CD4-positive, alpha-beta memory T cell (primary cell): ENCODE measurements at regions not wholly inside any gene's neighbourhood (a gene's known extent, or its start where the extent isn't known, plus 50 kb on each side); places are given as distances from the start of the nearest gene placed in this dataset.

Experiments used
- CTCF ChIA-PET: fragments of 350-600 bp; sonication (Branson Sonifier 250); formaldehyde crosslinking; loops from one replicate; lab custom pipeline; 2021; ENCODE audit warnings: inconsistent platforms; ENCODE audit not compliant: partially characterized antibody; lab: Charles Lee
- POLR2A ChIA-PET: fragments of 350-600 bp; sonication (Branson Sonifier 250); formaldehyde crosslinking; loops from one replicate; lab custom pipeline; 2021; ENCODE audit not compliant: partially characterized antibody; lab: Charles Lee
- DNase-seq, 5 donors: peaks; one replicate each; pipeline versions ENCODE4 v3.0.0 to v3.0.0-alpha.2; 2020 to 2022; ENCODE audit warnings: mixed read lengths in 1 of 5
- H3K27ac ChIP-seq: one replicate; pipeline ENCODE4 v1.7.0; 2013; ENCODE audit warnings: low read depth, low read length
- H3K27me3 ChIP-seq: 2 replicates; pipeline ENCODE4 v1.7.0; 2013; ENCODE audit warnings: mild to moderate bottlenecking, low read length, moderate library complexity; ENCODE audit not compliant: insufficient read depth
- H3K36me3 ChIP-seq: 2 replicates; pipeline ENCODE4 v1.7.0; 2013; ENCODE audit warnings: mild to moderate bottlenecking, low read length, moderate library complexity; ENCODE audit not compliant: insufficient read depth
- H3K4me1 ChIP-seq: 2 replicates; pipeline ENCODE4 v1.7.0; 2013; ENCODE audit warnings: mild to moderate bottlenecking, low read length, moderate library complexity; ENCODE audit not compliant: insufficient read depth
- H3K4me3 ChIP-seq, 2 donors: one replicate each; pipeline ENCODE4 v1.7.0; 2013; ENCODE audit warnings: low read length in 2 of 2, mild to moderate bottlenecking in 1 of 2
- H3K9me3 ChIP-seq, 2 donors: one replicate each; pipeline ENCODE4 v1.7.0; 2013; ENCODE audit warnings: low read length in 2 of 2, control low read depth in 1 of 2; ENCODE audit not compliant: control insufficient read depth in 1 of 2
- H3K27ac Mint-ChIP-seq, 7 donors: one replicate each; pipeline ENCODE4 v1.8.0; 2020 to 2021; ENCODE audit warnings: mixed read lengths in 7 of 7, mild to moderate bottlenecking in 6 of 7, inconsistent platforms in 3 of 7, moderate library complexity in 3 of 7
- H3K27me3 Mint-ChIP-seq, 2 donors: one replicate each; pipeline ENCODE4 v1.8.0; 2020 to 2021; ENCODE audit warnings: mixed read lengths in 2 of 2
- H3K36me3 Mint-ChIP-seq, 2 donors: one replicate each; pipeline ENCODE4 v1.8.0; 2020 to 2021; ENCODE audit warnings: mixed read lengths in 2 of 2, inconsistent platforms in 1 of 2, mild to moderate bottlenecking in 1 of 2
- H3K4me1 Mint-ChIP-seq, 4 donors: one replicate each; pipeline ENCODE4 v1.8.0; 2020 to 2021; ENCODE audit warnings: mixed read lengths in 4 of 4, mild to moderate bottlenecking in 1 of 4
- H3K4me3 Mint-ChIP-seq, 8 donors: one replicate each; pipeline ENCODE4 v1.8.0; 2020 to 2021; ENCODE audit warnings: mixed read lengths in 8 of 8, mild to moderate bottlenecking in 7 of 8, moderate library complexity in 6 of 8, inconsistent platforms in 3 of 8
- H3K9me3 Mint-ChIP-seq, 8 donors: one replicate each; pipeline ENCODE4 v1.8.0; 2020 to 2021; ENCODE audit warnings: mixed read lengths in 8 of 8, mild to moderate bottlenecking in 5 of 8, inconsistent platforms in 3 of 8, moderate library complexity in 1 of 8
- intact Hi-C: fragments of 100-400 bp; cut with micrococcal nuclease; formaldehyde crosslinking; loops from one replicate; pipeline ENCODE4 v1.15.1; 2023

DNA sequence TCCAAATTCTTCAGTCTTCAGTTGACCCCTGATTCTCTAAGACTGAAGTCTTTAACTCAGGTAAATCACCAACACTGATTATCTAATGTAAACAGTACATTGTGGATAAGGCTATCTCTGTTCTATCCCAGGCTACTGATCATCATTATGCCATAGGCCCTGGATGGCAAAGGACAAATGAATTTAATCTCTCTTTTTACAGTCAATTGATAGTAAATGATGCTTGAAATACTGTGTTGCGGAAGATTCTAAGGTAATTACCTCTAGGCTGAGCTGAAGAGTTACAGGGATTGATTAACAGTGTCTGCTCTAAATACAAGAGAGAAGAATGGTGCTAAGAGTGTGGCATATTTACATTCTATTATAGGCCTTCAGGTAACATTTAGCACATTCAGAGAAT lies 264.7 kb downstream of the ACTL7B start:
- Mint-ChIP-seq H3K4me3 (no peak overlapping the region), H3K27me3 (no peaks in the 10 kb centered on the region), H3K27ac (no peak overlapping the region), H3K9me3 (peaks cover 0 to 4% (median 0%) of the 10 kb centered on the region in 8 donors), H3K4me1 (no peaks in the 10 kb centered on the region), H3K36me3 (no peaks in the 10 kb centered on the region)
- DNase-seq = no peak
- intact Hi-C loops = no loop called here
- no peaks in the 10 kb centered on the region for H3K27me3 ChIP-seq
- no peak overlapping the region for H3K27ac ChIP-seq
- POLR2A ChIA-PET = no interaction called here
- no peaks in the 10 kb centered on the region for H3K4me1 ChIP-seq
- no peak overlapping the region for H3K4me3 ChIP-seq
- no peaks in the 10 kb centered on the region for H3K9me3 ChIP-seq
- CTCF ChIA-PET = no interaction called here
- no peaks in the 10 kb centered on the region for H3K36me3 ChIP-seq

DNA sequence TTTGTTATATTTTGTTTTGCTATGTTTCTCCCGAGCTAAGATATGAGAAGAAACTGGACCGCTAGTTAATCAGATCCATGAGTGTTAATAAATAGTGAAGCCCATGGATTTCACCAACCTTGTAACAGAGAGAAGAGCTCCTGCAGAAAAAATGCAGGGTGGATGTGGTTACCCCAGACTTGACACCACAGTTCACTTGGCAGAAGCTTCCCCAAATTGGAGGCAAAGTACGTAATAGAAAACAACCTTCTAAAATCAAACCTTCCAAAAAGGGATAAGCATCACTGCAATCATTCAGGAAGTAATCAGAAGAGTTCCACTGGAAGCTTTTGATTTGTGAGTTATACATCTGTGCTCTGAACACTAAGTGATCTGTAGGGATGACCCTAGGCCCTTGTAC lies 267.5 kb downstream of the ACTL7B start:
- no peaks in the 10 kb centered on the region for H3K36me3 ChIP-seq
- ChIA-PET POLR2A (no interaction called here), CTCF (no interaction called here)
- H3K9me3 ChIP-seq = no peaks in the 10 kb centered on the region
- Mint-ChIP-seq H3K4me1 (no peaks in the 10 kb centered on the region), H3K27ac (no peak overlapping the region), H3K4me3 (no peak overlapping the region), H3K9me3 (peaks cover 0 to 4% (median 0%) of the 10 kb centered on the region in 8 donors), H3K27me3 (no peaks in the 10 kb centered on the region), H3K36me3 (no peaks in the 10 kb centered on the region)
- no peak for DNase-seq
- intact Hi-C loops = no loop called here
- no peaks in the 10 kb centered on the region for H3K4me1 ChIP-seq
- no peak overlapping the region for H3K4me3 ChIP-seq
- no peaks in the 10 kb centered on the region for H3K27me3 ChIP-seq
- H3K27ac ChIP-seq = no peak overlapping the region

DNA sequence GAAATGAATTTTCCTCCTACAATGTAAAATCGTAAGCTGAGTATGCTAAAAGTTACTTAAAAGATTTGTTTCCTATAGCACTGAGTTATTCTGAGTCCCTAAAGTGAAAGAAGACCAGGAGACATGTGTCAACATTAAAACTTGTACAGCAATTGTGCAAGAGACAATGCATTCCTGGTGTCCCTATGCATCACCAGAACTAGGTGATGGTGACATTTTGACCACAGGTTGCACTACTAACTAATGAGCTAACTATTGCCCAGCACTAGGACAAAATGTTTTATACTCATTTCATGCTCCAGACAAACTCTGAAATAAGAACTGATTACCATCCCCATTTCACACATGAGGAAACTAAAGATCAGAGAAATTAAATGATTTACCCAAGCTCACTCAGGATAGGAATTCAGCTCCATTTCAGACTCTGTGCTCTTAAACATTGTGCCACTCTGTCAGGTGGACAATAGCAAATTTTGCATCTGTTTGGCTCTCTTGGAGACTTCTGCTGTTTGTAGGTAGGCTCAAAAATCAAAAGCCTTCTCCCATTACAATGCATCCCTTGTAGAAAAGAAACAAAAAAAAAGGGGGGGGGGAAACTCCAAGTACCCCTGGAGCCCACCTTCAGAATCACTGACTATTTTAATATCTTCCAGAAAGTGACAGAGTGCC lies 269.2 kb downstream of the ACTL7B start:
- H3K4me3 ChIP-seq = no peak overlapping the region
- ChIA-PET POLR2A (no interaction called here), CTCF (no interaction called here)
- Mint-ChIP-seq H3K4me3 (no peak overlapping the region), H3K27me3 (no peaks in the 10 kb centered on the region), H3K27ac (no peak overlapping the region), H3K36me3 (no peaks in the 10 kb centered on the region), H3K9me3 (peaks cover 0 to 6% (median 0%) of the 10 kb centered on the region in 8 donors), H3K4me1 (no peaks in the 10 kb centered on the region)
- no peaks in the 10 kb centered on the region for H3K36me3 ChIP-seq
- intact Hi-C loops = no loop called here
- no peak for DNase-seq
- H3K4me1 ChIP-seq = no peaks in the 10 kb centered on the region
- no peaks in the 10 kb centered on the region for H3K27me3 ChIP-seq
- no peaks in the 10 kb centered on the region for H3K9me3 ChIP-seq
- no peak overlapping the region for H3K27ac ChIP-seq

DNA sequence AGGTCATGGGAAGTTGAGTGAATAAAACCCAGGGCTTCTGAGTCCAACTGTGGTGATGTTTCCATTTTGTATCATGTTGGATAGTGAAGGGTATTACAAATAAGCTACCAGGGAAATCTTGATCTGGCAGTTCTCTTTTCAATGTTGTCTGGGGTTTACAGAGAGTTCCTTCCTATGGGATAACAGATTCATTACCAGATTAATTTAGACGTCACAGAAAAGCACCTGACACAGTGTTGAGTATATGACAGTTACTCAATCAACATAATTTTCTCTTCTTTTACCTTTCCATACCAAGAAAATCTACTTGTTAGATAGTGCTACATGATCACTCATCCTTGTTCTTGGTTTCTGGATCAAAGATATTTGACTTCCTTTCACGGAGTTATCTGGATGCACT lies 270.9 kb downstream of the ACTL7B start:
- Histone ChIP-seq H3K9me3 (no peaks in the 10 kb centered on the region), H3K4me1 (no peaks in the 10 kb centered on the region), H3K27me3 (no peaks in the 10 kb centered on the region), H3K4me3 (no peak overlapping the region), H3K27ac (no peak overlapping the region), H3K36me3 (no peaks in the 10 kb centered on the region)
- no peak for DNase-seq
- H3K36me3 Mint-ChIP-seq = no peaks in the 10 kb centered on the region
- peaks cover 0 to 6% (median 0%) of the 10 kb centered on the region in 8 donors for H3K9me3 Mint-ChIP-seq
- H3K27me3 Mint-ChIP-seq = peaks cover 0 to 2% of the 10 kb centered on the region in 2 donors
- peaks cover 0 to 1% (median 0%) of the 10 kb centered on the region in 4 donors for H3K4me1 Mint-ChIP-seq
- no peak overlapping the region for H3K27ac Mint-ChIP-seq
- intact Hi-C loops = no loop called here
- ChIA-PET POLR2A (no interaction called here), CTCF (no interaction called here)
- H3K4me3 Mint-ChIP-seq = no peak overlapping the region

DNA sequence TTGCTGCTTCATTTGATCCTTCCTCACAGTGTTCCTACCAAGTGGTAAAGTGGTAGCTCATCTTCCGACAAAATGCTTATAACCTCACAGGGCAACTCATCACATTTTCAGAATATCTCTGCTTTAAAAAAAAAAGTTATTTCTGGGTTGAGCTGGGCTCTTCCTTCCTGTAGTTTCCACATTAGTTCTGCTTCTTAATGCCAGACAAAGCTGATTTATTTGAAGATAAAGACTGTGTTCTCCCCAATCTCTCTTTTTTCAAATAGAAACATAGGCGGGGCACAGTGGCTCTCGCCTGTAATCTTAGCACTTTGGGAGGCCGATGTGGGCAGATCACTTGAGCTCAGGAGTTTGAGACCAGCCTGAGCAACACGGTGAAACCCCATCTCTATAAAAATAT lies 273.1 kb downstream of the ACTL7B start:
- Histone ChIP-seq H3K9me3 (no peaks in the 10 kb centered on the region), H3K27ac (no peak overlapping the region), H3K4me1 (no peaks in the 10 kb centered on the region), H3K27me3 (no peaks in the 10 kb centered on the region), H3K4me3 (no peak overlapping the region), H3K36me3 (no peaks in the 10 kb centered on the region)
- no peak for DNase-seq
- Mint-ChIP-seq H3K4me3 (no peak overlapping the region), H3K9me3 (peaks cover 0 to 6% (median 1%) of the 10 kb centered on the region in 8 donors), H3K27ac (no peak overlapping the region), H3K27me3 (peaks cover 0 to 2% of the 10 kb centered on the region in 2 donors), H3K36me3 (no peaks in the 10 kb centered on the region), H3K4me1 (peaks cover 0 to 1% (median 0%) of the 10 kb centered on the region in 4 donors)
- intact Hi-C loops = no loop called here
- CTCF ChIA-PET = no interaction called here
- POLR2A ChIA-PET = no interaction called here

DNA sequence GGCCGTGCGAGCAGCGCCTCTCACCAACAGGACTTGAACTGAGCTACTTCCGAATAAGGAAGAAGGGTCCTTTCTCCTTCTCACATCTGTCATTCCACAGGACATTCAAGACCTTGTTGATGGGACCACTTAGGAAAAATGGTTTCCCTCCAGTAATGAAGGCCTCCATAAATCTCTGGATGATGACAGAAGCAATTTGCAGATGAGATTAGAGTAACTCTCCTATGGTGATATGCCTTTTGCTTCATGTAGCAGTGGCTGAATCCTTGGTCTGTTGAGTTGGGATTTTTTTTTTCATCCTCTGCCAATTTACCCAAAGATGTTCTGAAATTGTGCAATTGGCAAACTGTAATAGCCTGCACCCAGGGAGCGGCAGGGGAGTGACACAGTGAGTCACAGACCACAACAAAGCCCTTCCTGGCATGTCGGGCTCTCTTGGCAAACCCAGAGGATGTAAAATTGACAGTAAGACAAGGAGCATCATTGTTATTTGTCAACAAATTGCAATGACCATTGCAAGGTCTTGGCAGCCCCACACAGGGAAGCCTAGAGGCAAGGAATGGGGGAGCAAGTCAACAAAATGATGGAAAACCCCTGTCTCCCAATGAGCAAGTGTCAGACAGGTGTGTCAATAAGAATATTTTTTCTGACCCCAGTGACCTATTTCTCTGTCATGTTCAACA lies 275.9 kb downstream of the ACTL7B start:
- no peak overlapping the region for H3K4me3 Mint-ChIP-seq
- H3K9me3 ChIP-seq = no peaks in the 10 kb centered on the region
- H3K27ac ChIP-seq = no peak overlapping the region
- H3K4me1 ChIP-seq = no peaks in the 10 kb centered on the region
- peaks cover 0 to 1% (median 0%) of the 10 kb centered on the region in 4 donors for H3K4me1 Mint-ChIP-seq
- H3K27me3 ChIP-seq = no peaks in the 10 kb centered on the region
- peaks cover 0 to 2% of the 10 kb centered on the region in 2 donors for H3K27me3 Mint-ChIP-seq
- H3K4me3 ChIP-seq = no peak overlapping the region
- no peaks in the 10 kb centered on the region for H3K36me3 Mint-ChIP-seq
- H3K27ac Mint-ChIP-seq = no peak overlapping the region
- DNase-seq = no peak
- H3K9me3 Mint-ChIP-seq = peaks cover 0 to 6% (median 1%) of the 10 kb centered on the region in 8 donors
- ChIA-PET POLR2A (no interaction called here), CTCF (no interaction called here)
- intact Hi-C loops = no loop called here
- no peaks in the 10 kb centered on the region for H3K36me3 ChIP-seq

DNA sequence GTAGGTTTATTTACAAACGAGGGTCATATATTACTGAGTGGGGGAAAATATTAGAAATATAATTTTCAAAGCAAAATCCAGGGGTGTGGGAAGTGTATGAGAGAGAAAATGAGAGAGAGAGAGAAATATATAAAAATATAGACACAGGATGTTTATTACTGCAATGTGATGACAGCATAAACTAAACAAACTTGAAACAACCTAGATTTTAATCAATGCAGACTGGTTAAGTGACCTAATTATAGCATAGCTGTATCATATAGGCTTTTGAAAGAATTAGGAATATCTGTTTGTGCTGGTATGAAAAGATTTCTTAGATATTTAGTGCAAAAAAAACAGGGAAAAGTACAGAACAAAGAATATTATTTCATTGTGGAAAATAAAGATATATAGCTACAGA lies 280.5 kb downstream of the ACTL7B start:
- no peaks in the 10 kb centered on the region for H3K27me3 ChIP-seq
- no peaks in the 10 kb centered on the region for H3K36me3 ChIP-seq
- H3K4me3 Mint-ChIP-seq = no peak overlapping the region
- POLR2A ChIA-PET = no interaction called here
- peaks cover 0 to 3% (median under 1%) of the 10 kb centered on the region in 8 donors for H3K9me3 Mint-ChIP-seq
- H3K4me3 ChIP-seq = no peak overlapping the region
- H3K36me3 Mint-ChIP-seq = no peaks in the 10 kb centered on the region
- no peaks in the 10 kb centered on the region for H3K4me1 ChIP-seq
- H3K27ac ChIP-seq = no peak overlapping the region
- intact Hi-C loops = no loop called here
- H3K4me1 Mint-ChIP-seq = no peaks in the 10 kb centered on the region
- H3K9me3 ChIP-seq = no peaks in the 10 kb centered on the region
- H3K27ac Mint-ChIP-seq = no peak overlapping the region
- peaks cover 0 to 2% of the 10 kb centered on the region in 2 donors for H3K27me3 Mint-ChIP-seq
- CTCF ChIA-PET = no interaction called here
- no peak for DNase-seq
